Esophagus mucosa (tissue), 1 donor: ENCODE measurements at regions not wholly inside any gene's neighbourhood (a gene's known extent, or its start where the extent isn't known, plus 50 kb on each side); places are given as distances from the start of the nearest gene placed in this dataset.

Experiments
- ATAC-seq: fragments of 200-7000 bp; cut with Tn5 transposase; one replicate; pipeline ENCODE4 v1.9.1; 2020
- donor health status: DM: yes; HTN: yes; CAD: no.

- no peak for ATAC-seq
These were observed 134.8 kb downstream of the TMEM174 start for GRCh38 chr5:73307645-73308355.

DNA sequence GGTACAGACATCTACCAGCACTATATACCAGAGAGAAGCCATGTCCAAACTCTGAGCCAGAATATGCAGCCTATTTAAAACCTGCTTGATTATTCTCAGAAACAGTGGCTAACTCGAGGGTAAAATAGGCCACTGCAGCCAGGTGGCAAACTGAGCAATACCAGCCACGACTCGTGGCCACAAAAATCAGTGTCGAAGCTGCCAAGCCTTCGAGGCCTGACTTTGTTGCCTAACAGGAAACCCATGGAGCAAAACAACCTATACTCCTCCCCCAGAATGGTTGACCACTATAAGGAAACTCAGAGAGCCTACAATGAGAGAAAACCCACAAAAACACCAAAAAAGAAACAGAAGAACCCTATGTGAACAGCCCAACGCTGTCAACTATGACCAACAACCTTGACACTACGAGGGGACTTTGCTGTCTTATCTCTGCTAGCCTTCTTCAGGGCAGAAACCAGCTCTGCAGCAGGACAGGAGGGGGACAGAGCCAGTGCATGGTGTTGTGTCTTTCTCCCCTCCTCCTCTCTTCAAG, 133.8 kb downstream of the TMEM174 start:
- no peak for ATAC-seq

DNA sequence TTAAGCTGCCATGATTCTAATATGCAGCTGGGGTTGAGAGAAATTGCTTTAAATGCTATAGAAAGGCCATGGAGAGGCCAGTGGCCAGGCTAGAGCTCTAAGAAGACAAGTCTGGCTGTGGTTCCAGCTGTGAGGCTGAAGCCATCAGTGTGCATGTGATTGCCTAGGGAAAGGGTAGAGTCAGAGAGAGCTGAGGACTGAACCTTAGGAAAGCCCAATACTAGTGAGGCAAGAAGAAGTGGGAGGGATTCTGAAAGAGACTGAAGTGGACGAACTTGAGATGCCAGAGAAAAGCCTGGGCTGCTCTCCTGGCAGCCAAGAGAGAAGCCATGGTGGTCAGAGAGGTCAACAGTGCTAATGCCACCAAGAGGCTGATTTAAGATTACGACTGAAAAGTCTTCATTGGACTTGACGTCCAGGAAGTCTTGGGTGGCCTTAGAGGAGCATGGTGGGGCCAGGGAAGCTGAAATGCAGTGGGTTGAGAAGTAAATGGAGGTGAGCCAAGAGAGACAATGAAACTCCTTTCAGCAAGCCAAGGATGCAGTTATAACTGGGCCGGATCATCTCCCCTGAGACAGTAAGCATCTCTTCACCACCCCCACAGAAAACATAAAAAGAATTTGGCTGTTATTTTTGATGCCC, 133.2 kb downstream of the TMEM174 start:
- ATAC-seq, result no peak

- no peak for ATAC-seq
These were observed 132.4 kb downstream of the TMEM174 start for GRCh38 chr5:73305386-73305785.

GRCh38 chr5:73304381-73304780, 131.4 kb downstream of the TMEM174 start:
- ATAC-seq, result no peak

DNA sequence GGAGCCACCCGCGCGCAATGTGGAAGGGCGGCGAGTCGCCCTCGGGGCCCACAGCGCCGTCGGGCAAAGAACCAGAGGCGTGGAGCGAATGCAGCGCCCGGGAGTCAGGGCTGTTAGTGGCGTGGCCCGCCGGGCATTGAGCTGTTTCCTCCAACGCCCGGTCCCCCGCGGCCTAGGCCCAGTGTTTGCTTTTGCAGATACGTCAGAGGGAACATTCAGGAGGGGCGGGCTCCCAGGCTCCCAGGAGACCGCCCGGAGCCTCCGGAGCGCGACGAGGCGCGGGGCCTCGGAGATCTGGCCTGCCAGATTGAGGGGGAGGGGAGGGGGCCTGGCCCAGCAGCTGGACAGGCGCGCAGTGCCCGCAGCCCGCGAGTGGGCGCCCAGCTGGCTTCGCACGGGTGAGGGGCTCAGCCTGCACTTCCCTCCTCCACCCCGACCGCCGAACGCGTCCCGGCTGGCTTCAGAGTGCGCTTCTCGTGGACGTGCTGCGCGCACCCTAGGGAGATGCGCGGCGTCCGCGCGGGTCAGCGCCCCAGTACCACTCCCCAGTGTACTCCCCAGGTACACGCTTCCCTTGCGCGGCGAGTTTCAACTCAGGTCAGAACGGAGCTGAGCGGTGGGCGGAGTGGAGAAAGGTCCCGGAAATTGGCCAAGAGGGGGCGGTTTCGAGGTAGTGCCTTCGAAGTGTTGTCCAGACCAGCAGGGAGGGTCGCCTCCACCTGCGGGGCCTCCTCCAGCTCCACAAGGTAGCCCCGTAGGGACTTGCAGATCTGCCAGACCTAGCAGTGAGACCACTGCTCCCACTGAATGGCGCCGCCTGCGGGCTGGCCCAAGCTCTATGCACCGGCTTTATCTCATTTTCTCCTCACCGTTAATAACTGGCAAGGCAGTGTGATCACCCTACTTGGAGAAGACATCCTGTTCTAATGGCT, 130.4 kb downstream of the TMEM174 start:
- peak; percentile 34 for ATAC-seq

GRCh38 chr5:73302797-73303147, 129.8 kb downstream of the TMEM174 start:
- ATAC-seq, result no peak

DNA sequence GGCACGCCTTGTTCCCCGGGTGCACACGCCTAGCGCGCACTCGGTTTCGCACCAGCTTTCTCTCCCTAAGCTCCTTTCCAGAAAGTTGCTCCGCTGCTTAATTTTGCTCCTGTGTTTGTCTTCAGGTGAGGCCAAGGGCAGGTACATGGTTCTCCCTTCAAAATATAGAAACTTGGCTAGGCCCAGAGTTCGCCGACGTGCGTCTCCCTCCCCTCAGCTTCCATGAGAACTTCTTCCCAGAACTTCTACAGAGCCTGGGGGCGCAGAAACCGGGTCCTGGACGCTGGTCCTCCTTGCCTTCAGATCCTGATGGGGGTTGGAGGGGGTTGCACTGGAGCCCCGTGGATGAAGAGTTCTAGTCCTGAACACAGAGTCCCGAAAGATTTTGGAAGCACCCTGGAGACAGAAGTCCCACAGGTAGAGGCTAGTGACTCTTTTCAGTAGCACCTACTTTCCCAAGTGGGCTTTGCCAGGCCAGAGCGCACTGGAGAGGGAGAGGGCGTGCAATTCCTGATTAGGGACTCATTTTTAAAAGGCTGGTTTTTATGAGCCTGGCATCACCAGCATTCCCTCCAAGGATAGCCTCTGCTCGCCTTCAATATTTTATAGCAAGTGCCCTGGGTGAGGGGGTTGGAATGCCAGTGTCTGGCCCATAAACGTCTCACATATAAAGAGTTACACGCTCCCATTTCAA, 128.4 kb downstream of the TMEM174 start:
- no peak for ATAC-seq

- no peak for ATAC-seq
These were observed 127.6 kb downstream of the TMEM174 start for GRCh38 chr5:73300337-73301207.

GRCh38 chr5:73299665-73300336, 126.8 kb downstream of the TMEM174 start:
- ATAC-seq, result no peak

- peak; percentile 45 for ATAC-seq
These were observed 126.0 kb downstream of the TMEM174 start for GRCh38 chr5:73298772-73299630.

- no peak for ATAC-seq
These were observed 125.3 kb downstream of the TMEM174 start for GRCh38 chr5:73298251-73298771.

- ATAC-seq, result no peak
These were observed 124.4 kb downstream of the TMEM174 start for GRCh38 chr5:73297430-73297829.

GRCh38 chr5:73296772-73297171, 123.8 kb downstream of the TMEM174 start:
- ATAC-seq, result no peak

GRCh38 chr5:73295921-73296320, 122.9 kb downstream of the TMEM174 start:
- no peak for ATAC-seq

GRCh38 chr5:73295447-73295846, 122.5 kb downstream of the TMEM174 start:
- peak; percentile 30 for ATAC-seq

- ATAC-seq, result peak; percentile 57
These were observed 119.9 kb downstream of the TMEM174 start for GRCh38 chr5:73292816-73293459.

DNA sequence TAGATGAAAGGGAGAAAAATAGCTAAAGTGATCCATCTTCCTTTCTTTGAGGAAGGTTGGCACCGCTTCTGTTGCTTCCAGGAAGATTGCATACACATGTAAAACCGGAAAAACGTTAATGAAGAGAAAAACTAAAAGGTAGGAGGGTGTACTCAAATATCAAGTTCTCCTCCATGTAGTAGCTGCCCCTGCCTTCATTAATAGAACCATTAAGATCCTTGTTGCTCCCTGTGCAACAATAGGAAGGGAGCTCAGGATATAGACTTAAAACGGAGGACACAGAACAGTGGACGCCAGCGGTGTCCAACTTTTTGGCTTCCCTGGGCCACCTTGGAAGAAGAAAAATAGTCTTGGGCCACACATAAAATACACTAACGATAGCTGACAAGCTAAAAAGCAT, 118.9 kb downstream of the TMEM174 start:
- ATAC-seq, result no peak

DNA sequence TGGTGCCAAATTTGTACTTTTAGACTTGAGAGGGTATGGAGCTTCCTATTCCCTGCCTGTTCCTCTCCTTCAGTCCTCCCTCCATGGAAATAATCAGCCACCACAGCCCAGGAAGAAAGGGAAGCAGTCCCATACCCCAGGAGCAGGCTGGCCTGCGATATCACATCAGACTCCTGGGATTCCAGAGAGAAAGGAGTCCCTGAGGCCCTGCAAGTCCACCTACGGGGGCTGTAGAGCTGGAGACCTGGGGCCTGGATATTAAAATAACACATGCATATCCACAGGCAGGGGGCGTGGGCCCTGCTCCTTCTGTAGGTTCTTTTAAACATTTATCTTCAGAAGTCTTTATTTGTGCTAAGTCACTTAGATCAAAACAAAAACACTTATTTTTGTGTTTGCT, 117.2 kb downstream of the TMEM174 start:
- no peak for ATAC-seq
